ENCODE measurements at regions not wholly inside any gene's neighbourhood (a gene's known extent, or its start where the extent isn't known, plus 50 kb on each side); places are given as distances from the start of the nearest gene placed in this dataset.

GRCh38 chrX:110951472-110952269 is 144.3 kb upstream of the PAK3 start:
- TF ChIP-seq SMAD5 (IDR thresholded peaks at IDR 0.05; ENCODE audit: low read depth) (no peak), KDM1A (IDR thresholded peaks at IDR 0.05; ENCODE audit: borderline replicate concordance) (no peak), KAT2A (conservative IDR thresholded peaks at IDR 0.05; ENCODE audit: control insufficient read depth, low read depth, low read length) (no peak)
